SH-SY5Y (cell line): ENCODE measurements at regions not wholly inside any gene's neighbourhood (a gene's known extent, or its start where the extent isn't known, plus 50 kb on each side); places are given as distances from the start of the nearest gene placed in this dataset.

Source experiments
- GATA2 ChIP-seq: IDR thresholded peaks from 2 replicates; pipeline ENCODE4 v1.6.1; 2011; ENCODE audit warnings: mild to moderate bottlenecking, low read depth, low read length
- GATA3 ChIP-seq: IDR thresholded peaks from 2 replicates; pipeline ENCODE4 v1.6.1; 2011; ENCODE audit warnings: low read depth, mild to moderate bottlenecking, low read length, moderate library complexity

DNA sequence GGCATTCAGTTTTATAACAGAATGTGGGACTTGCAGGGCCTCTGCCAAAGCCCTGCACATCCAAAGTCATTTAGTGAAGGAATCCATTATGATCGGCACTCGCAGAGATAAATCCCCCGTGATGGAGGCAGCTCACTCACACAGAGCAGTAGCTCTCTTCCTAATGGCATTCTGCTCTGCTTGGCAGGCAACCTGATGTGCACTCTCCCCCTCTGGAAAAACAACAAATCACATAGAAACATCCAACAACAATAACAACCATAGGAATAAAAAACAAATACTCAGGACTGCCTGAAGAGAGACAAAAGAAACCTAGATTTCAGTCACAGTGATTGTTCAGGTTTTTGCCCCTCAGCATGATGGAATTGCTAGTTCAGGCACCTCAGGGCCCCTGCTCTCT lies 59.7 kb downstream of the NAA11 start:
- TF ChIP-seq GATA3, result no peak
- no peak for TF ChIP-seq GATA2

GRCh38 chr4:79259242-79259641 lies 66.6 kb downstream of the NAA11 start:
- TF ChIP-seq GATA3 (no peak), GATA2 (no peak)

GRCh38 chr4:79258614-79259176 lies 67.2 kb downstream of the NAA11 start:
- no peak for TF ChIP-seq GATA2
- TF ChIP-seq GATA3, result no peak

GRCh38 chr4:79257953-79258613 lies 67.8 kb downstream of the NAA11 start:
- TF ChIP-seq GATA2 (no peak), GATA3 (no peak)

GRCh38 chr4:79255793-79256192 lies 70.1 kb downstream of the NAA11 start:
- TF ChIP-seq GATA3, result no peak
- no peak for TF ChIP-seq GATA2

- no peak for TF ChIP-seq GATA3
- no peak for TF ChIP-seq GATA2
Measured at GRCh38 chr4:79253924-79254323, 71.9 kb downstream of the NAA11 start.

DNA sequence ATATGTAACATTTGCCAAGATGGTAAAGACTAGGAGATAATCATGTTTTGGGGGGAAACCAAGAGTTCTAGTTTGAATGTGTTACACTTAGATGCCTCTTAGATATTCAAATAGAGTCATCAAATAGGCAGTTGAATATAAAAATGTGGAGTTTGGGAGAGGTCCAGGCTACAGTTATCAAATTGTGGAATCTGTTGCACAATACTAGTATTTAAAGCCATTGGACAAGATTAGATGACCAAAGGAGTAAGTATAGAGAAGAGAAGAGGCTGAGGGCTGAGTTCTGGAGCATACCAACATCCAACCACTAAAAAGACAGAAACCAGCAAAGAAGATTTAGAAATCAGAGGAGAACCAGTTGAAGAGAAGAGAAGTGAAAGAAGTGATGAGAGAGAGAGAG lies 72.7 kb downstream of the NAA11 start:
- TF ChIP-seq GATA3, result no peak
- TF ChIP-seq GATA2, result no peak

- TF ChIP-seq GATA3 (no peak), GATA2 (no peak)
Measured at GRCh38 chr4:79250887-79251286, 75.0 kb downstream of the NAA11 start.

DNA sequence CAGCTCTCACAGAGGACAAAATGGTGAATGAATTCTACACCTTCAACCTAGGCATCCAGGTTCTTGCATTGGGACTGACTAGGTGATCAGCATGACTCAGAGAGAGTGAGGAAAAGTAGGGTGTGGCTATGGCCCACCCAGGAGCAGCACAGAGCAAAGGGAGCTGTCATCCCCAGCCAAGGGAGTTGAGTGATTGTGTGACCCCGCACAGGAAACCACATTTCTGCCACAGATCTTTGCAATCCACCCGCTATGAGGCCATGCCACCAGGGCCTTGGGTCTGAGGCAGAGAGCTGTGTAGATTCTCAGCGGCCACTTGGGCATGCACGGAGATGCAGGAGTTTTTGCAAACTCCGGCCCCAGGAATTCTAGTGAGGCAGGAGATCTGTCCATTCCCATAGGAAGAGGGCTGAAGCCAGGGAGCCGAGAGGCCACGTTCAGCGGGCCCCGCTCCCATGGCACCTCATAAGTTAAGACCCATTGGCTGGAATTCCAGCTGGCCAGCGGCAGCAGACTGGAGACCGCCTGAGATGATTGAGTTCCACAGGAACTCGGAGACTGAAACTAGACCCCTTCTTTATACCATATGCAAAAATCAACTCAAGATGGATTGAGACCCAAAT lies 75.9 kb downstream of the NAA11 start:
- TF ChIP-seq GATA2 (no peak), GATA3 (no peak)

DNA sequence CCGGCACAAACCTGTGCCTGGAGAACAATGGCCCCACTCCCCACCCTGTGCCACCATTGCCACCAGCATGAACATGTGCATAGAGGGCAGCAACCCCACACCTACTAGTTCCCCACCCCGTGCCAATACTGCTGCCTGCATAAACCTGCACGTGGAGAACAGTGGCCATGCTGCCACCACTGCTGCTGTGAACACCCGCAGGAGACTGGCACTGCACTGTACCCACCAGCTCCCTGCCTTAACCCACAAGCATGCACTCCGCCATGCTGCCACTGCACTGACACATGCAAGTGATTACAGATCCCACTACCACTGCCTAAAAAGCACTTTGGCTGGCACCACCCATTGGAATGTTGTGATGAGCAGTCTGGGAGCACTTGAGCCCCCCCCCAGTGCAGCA lies 77.3 kb downstream of the NAA11 start:
- TF ChIP-seq GATA3, result no peak
- no peak for TF ChIP-seq GATA2

GRCh38 chr4:79247695-79248394 lies 78.0 kb downstream of the NAA11 start:
- no peak for TF ChIP-seq GATA3
- no peak for TF ChIP-seq GATA2

DNA sequence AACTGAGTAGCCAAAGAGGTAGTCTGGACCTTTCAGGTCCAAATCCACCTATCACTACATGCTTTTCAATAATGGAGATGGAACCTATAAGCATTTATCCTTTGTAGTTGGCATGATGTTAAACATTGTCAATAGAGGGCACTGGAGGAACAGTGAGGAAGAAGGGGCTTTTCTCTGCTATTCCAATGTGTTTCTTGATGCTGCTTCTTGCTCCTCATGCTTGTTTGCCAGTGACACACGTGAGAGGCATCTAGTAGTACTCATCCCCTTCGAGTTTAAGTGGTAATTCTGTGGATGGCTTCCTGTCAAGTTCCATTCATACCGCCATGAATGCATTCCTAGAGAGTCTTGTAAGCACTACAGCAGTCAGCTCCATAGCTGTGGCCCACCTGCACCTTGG lies 84.0 kb downstream of the NAA11 start:
- TF ChIP-seq GATA2 (no peak), GATA3 (no peak)

GRCh38 chr4:79237851-79238250 lies 88.0 kb downstream of the NAA11 start:
- TF ChIP-seq GATA3 (no peak), GATA2 (no peak)

DNA sequence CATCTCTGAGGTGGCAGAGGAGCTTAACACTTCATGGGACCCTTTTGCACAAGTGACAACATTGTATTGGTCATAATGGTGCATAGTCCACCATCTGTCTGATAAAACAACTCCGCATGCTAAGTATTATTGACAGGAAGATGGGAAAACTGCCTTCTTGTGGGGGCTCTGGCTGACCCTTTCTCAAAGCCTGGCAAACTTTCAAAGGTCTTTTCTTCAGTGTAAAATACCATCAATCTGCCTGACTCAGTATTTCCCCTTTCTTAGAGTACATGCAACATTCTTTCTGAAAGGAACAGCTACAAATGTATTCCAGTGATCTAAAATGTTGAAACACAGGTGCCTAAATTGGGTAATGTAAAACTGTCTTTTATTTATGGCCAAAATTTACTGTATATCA lies 89.1 kb downstream of the NAA11 start:
- no peak for TF ChIP-seq GATA3
- TF ChIP-seq GATA2, result no peak

DNA sequence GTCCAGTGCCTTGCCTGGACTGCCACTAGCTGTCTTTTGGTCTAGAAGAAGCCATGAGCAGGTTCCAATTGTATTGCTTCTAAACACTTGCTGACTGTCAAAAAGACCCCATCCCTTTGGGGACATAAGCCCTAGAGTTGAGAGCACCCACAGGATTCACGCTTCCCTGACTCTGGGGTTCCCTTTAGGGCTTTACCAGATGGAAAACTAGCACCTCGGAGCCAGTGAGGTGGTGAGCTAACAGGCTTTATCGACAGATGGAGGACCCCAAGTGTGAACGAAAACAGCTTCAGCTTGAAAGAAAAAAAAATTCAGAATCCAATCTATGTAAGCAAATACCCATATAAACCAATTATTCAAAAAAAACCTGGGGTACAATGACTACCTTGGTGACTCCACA lies 90.8 kb downstream of the NAA11 start:
- TF ChIP-seq GATA2 (no peak), GATA3 (no peak)
